HFFc6 (cell line): ENCODE measurements at regions not wholly inside any gene's neighbourhood (a gene's known extent, or its start where the extent isn't known, plus 50 kb on each side); places are given as distances from the start of the nearest gene placed in this dataset.

Experiments
- DNase-seq: peaks from one replicate; pipeline ENCODE4 v3.0.0-alpha.2; 2018
- H3K27ac Mint-ChIP-seq: 2 replicates; pipeline ENCODE4 v1.8.0; 2020; ENCODE audit warnings: mild to moderate bottlenecking, mixed read lengths
- H3K27me3 Mint-ChIP-seq: 2 replicates; pipeline ENCODE4 v1.8.0; 2021; ENCODE audit warnings: mild to moderate bottlenecking, moderate library complexity, mixed read lengths; ENCODE audit not compliant: insufficient read depth
- H3K36me3 Mint-ChIP-seq: 2 replicates; pipeline ENCODE4 v1.8.0; 2021; ENCODE audit warnings: low read depth, mixed read lengths
- H3K4me1 Mint-ChIP-seq: 2 replicates; pipeline ENCODE4 v1.8.0; 2020; ENCODE audit warnings: low read depth, mixed read lengths
- H3K4me3 Mint-ChIP-seq: 2 replicates; pipeline ENCODE4 v1.8.0; 2020; ENCODE audit warnings: mild to moderate bottlenecking, moderate library complexity, mixed read lengths
- H3K9me3 Mint-ChIP-seq: 2 replicates; pipeline ENCODE4 v1.8.0; 2020; ENCODE audit warnings: mild to moderate bottlenecking, mixed read lengths
- CTCF ChIP-seq: fragments of 200-600 bp; sonication (generic); IDR thresholded peaks from 2 replicates; pipeline ENCODE4 v1.5.0; 2021; ENCODE audit warnings: antibody characterized with exemption, mild to moderate bottlenecking

GRCh38 chr2:43103093-43103404 is 123.4 kb downstream of the ZFP36L2 start:
- DNase-seq: no peak
- Mint-ChIP-seq H3K27ac (no peak overlapping the region), H3K4me1 (peaks cover 38% of the 10 kb centered on the region)

GRCh38 chr2:43102366-43103092 is 123.9 kb downstream of the ZFP36L2 start:
- DNase-seq: no peak
- H3K27me3 Mint-ChIP-seq: no peaks in the 10 kb centered on the region
- H3K9me3 Mint-ChIP-seq: no peaks in the 10 kb centered on the region; the same call in 1 of the 2 replicates
- H3K4me1 Mint-ChIP-seq: peaks cover 36% of the 10 kb centered on the region
- H3K27ac Mint-ChIP-seq: no peak overlapping the region; the same call in 1 of the 2 replicates
- no peak for TF ChIP-seq CTCF
- peaks cover 5% of the 10 kb centered on the region for H3K36me3 Mint-ChIP-seq
- H3K4me3 Mint-ChIP-seq: no peak overlapping the region

More at GRCh38 chr2:43103093-43103404, 123.4 kb downstream of the ZFP36L2 start:
- Mint-ChIP-seq H3K27me3 (no peaks in the 10 kb centered on the region), H3K9me3 (no peaks in the 10 kb centered on the region; the same call in 1 of the 2 replicates), H3K36me3 (peaks cover 5% of the 10 kb centered on the region), H3K4me3 (no peak overlapping the region)
- no peak for TF ChIP-seq CTCF

- no peak for TF ChIP-seq CTCF
- peaks cover 5% of the 10 kb centered on the region for H3K36me3 Mint-ChIP-seq
- no peak overlapping the region for H3K4me3 Mint-ChIP-seq
- H3K27me3 Mint-ChIP-seq: no peaks in the 10 kb centered on the region
- no peak overlapping the region for H3K27ac Mint-ChIP-seq
- no peak for DNase-seq
- H3K9me3 Mint-ChIP-seq: no peaks in the 10 kb centered on the region; the same call in 1 of the 2 replicates
- H3K4me1 Mint-ChIP-seq: peaks cover 28% of the 10 kb centered on the region
Observed at GRCh38 chr2:43101751-43102150, 124.7 kb downstream of the ZFP36L2 start.

GRCh38 chr2:43100883-43101662 is 125.3 kb downstream of the ZFP36L2 start:
- peaks cover 5% of the 10 kb centered on the region for H3K36me3 Mint-ChIP-seq
- H3K4me1 Mint-ChIP-seq: peaks cover 22% of the 10 kb centered on the region
- TF ChIP-seq CTCF: no peak
- H3K4me3 Mint-ChIP-seq: no peak overlapping the region
- no peaks in the 10 kb centered on the region for H3K27me3 Mint-ChIP-seq
- H3K9me3 Mint-ChIP-seq: peaks cover 5% of the 10 kb centered on the region
- DNase-seq: no peak
- H3K27ac Mint-ChIP-seq: no peak overlapping the region

GRCh38 chr2:43100362-43100882 is 126.0 kb downstream of the ZFP36L2 start:
- H3K36me3 Mint-ChIP-seq: peaks cover 5% of the 10 kb centered on the region
- H3K4me1 Mint-ChIP-seq: peaks cover 15% of the 10 kb centered on the region
- TF ChIP-seq CTCF: no peak

More at GRCh38 chr2:43100362-43100882, 126.0 kb downstream of the ZFP36L2 start:
- no peak for DNase-seq
- Mint-ChIP-seq H3K27me3 (no peaks in the 10 kb centered on the region), H3K4me3 (no peak overlapping the region), H3K9me3 (peaks cover 6% of the 10 kb centered on the region), H3K27ac (no peak overlapping the region)
